Hematopoietic multipotent progenitor cell treated with erythropoietin and hydrocortisone succinate and interleukin-3 and kit ligand, for 6 days (in vitro differentiated cells): ENCODE measurements at regions not wholly inside any gene's neighbourhood (a gene's known extent, or its start where the extent isn't known, plus 50 kb on each side); places are given as distances from the start of the nearest gene placed in this dataset.
A peak's percentile ranks its signal among the peaks of the same experiment; 100 is the strongest.
"Not testable (repeated sequence)": the region's sequence is repeated elsewhere in the genome, so short reads cannot be mapped to it uniquely, and the experiment has no call there.

Source experiments
- DNase-seq: peaks from one replicate; pipeline ENCODE4 v3.0.0-alpha.2; 2015

GRCh38 chr17:33950061-33950460 is 305.0 kb upstream of the CCL2 start:
- DNase-seq, result no peak

GRCh38 chr17:33952425-33952824 is 302.7 kb upstream of the CCL2 start:
- DNase-seq, result no peak

GRCh38 chr17:33954597-33954996 is 300.5 kb upstream of the CCL2 start:
- DNase-seq, result no peak

GRCh38 chr17:33955461-33955860 is 299.6 kb upstream of the CCL2 start:
- DNase-seq, result no peak

GRCh38 chr17:33959098-33959497 is 296.0 kb upstream of the CCL2 start:
- DNase-seq, result not testable (repeated sequence)

GRCh38 chr17:33962857-33963655 is 292.0 kb upstream of the CCL2 start:
- DNase-seq, result peak; percentile 43

GRCh38 chr17:33964344-33964979 is 290.6 kb upstream of the CCL2 start:
- peak; percentile 55 for DNase-seq

GRCh38 chr17:33966410-33967059 is 288.6 kb upstream of the CCL2 start:
- DNase-seq, result peak; percentile 12

- DNase-seq, result peak; percentile 7
Observed at GRCh38 chr17:33967608-33968349, 287.3 kb upstream of the CCL2 start.

- peak; percentile 77 for DNase-seq
Observed at GRCh38 chr17:33968350-33969044, 286.6 kb upstream of the CCL2 start.

- no peak for DNase-seq
Observed at GRCh38 chr17:33970279-33970678, 284.8 kb upstream of the CCL2 start.

GRCh38 chr17:33972763-33973162 is 282.3 kb upstream of the CCL2 start:
- no peak for DNase-seq

- DNase-seq, result no peak
Observed at GRCh38 chr17:33973491-33973890, 281.6 kb upstream of the CCL2 start.

GRCh38 chr17:33974276-33974675 is 280.8 kb upstream of the CCL2 start:
- no peak for DNase-seq

GRCh38 chr17:33976831-33977230 is 278.3 kb upstream of the CCL2 start:
- DNase-seq, result no peak

GRCh38 chr17:33977729-33978514 is 277.2 kb upstream of the CCL2 start:
- no peak for DNase-seq

GRCh38 chr17:33978889-33979288 is 276.2 kb upstream of the CCL2 start:
- DNase-seq, result no peak

GRCh38 chr17:33980193-33980592 is 274.9 kb upstream of the CCL2 start:
- no peak for DNase-seq

- DNase-seq, result peak; percentile 43
Observed at GRCh38 chr17:33981711-33982601, 273.1 kb upstream of the CCL2 start.

- DNase-seq, result no peak
Observed at GRCh38 chr17:33982909-33983308, 272.2 kb upstream of the CCL2 start.
